Activated CD4-positive, CD25-positive, alpha-beta regulatory T cell treated with anti-CD3 and anti-CD28 coated beads, Interleukin-2, amount 50 U/mL, for 72 hours (primary cell): ENCODE measurements at regions not wholly inside any gene's neighbourhood (a gene's known extent, or its start where the extent isn't known, plus 50 kb on each side); places are given as distances from the start of the nearest gene placed in this dataset.
"Not testable (repeated sequence)": the region's sequence is repeated elsewhere in the genome, so short reads cannot be mapped to it uniquely, and the experiment has no call there.

Source experiments
- DNase-seq: peaks from one replicate; pipeline ENCODE4 v3.0.0; 2021

GRCh38 chr13:58235454-58235853 lies 603.9 kb downstream of the PCDH17 start:
- DNase-seq, result no peak

- no peak for DNase-seq
These were observed 607.6 kb downstream of the PCDH17 start for GRCh38 chr13:58238972-58239773.

- no peak for DNase-seq
These were observed 608.3 kb downstream of the PCDH17 start for GRCh38 chr13:58239774-58240268.

- DNase-seq, result no peak
These were observed 615.5 kb downstream of the PCDH17 start for GRCh38 chr13:58247080-58247479.

GRCh38 chr13:58254943-58255342 lies 623.4 kb downstream of the PCDH17 start:
- no peak for DNase-seq

DNA sequence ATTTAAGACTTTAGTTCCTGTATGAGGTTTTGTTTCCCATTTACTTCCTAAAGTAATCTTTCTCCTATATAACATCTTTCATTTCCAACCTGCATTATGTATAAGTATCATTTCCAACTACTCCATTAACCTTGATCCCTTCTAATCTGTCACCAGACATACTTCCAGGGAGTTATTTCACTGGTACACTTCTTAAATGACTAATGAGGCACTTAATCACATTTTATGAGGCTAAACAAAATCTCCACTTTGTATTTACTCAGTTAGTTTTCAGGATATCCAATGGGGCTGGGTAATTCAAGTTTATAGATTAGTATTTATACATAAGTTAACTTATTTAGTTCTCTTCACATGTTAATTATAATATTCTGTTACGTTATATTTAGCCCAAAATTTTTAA lies 634.7 kb downstream of the PCDH17 start:
- no peak for DNase-seq

DNA sequence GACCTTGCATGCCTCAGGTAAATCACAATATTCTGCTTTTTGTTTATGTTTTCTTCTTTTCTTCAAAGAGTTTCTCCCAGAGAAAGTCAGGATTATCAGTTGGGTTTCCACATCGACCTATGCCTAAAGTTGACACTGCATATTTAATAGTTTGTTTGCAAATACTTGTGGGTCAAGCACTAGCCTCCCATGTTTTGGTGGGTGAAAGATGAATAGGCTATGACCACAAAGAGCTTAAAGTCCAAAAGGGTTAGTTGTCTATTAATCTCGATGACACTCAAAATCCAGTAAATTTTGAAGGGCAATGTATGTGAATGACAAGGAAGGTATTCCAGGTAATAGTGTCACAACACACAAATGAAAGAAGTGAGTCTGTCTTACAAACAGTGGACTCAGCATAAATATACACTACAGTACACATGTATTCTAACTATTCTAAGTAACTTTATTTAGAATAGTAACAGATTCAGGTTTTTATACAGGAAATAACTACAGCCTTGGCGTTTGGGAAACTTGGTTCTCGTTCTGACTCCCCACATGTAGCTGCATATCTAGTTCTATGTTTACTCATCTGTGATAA lies 667.1 kb downstream of the PCDH17 start:
- no peak for DNase-seq

GRCh38 chr13:58300224-58300623 lies 668.7 kb downstream of the PCDH17 start:
- DNase-seq, result no peak

DNA sequence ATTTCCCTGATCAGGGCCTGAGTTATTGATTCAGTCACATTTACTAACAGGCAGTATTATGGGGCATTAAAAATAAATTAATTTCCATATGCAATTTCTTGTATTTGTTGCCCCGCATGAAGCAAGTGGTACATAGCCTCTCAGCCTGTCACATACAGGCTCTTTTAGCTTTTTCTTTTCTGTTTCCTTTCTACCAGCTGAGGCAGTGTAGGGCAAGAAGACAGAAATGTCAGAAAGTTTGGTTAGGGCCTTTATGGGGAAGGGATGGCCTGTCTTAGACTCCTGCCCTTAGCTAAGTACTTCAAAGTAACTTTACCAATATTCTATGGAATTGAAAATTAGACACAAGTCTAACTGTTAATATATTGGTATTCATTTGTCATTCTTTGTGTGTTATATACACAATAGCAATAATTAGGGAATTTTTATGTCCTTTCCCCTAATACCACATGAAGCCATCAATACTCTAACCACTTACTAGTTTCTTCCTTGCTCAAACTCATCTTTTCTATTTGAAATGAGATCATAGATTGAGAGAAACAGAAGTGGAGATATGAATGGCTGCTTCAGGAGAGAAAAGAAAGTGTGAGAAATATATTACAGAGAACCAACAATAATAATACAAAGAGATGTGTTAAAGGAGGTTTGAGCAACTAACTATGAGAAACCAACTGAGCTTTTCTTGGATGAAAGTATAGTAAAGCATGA lies 669.6 kb downstream of the PCDH17 start:
- DNase-seq, result no peak

DNA sequence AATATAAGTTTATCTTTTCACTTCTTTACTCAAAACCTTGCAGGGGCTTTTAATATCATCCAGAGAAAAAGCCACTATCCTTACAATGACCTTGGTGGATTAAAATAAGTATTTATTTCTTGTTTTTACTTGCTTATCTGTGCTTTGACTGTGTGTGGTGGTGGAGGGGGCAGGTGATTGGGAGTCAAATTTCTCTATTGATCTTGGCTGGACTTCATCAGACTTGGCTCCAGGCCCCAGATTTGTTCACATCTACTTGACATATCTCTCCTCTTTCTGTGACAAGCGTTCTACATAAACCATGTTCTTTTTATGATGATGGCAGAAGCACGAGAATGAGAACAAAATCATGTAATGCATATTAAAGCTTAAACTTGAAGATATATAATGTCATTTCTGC lies 670.8 kb downstream of the PCDH17 start:
- no peak for DNase-seq

DNA sequence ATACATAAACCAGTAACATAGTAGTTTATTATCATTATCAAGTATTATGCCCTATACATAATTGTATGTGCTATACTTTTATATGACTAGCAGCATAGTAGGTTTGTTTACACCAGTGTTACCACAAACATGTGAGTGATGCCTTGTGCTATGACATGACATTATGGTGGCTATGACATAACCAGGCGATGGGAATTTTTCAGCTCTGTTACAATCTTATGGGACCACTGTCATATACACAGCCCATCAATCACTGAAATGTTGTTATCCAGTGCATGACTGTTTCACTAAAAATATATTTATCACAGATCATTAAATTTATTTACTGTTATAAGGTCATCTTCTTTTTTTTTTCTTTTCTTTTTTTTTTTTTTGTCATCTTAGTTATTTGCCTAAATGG lies 674.5 kb downstream of the PCDH17 start:
- no peak for DNase-seq

- DNase-seq, result no peak
These were observed 681.7 kb downstream of the PCDH17 start for GRCh38 chr13:58313219-58313618.

GRCh38 chr13:58318495-58319167 lies 687.1 kb downstream of the PCDH17 start:
- no peak for DNase-seq

GRCh38 chr13:58324161-58324560 lies 692.6 kb downstream of the PCDH17 start:
- DNase-seq, result no peak

DNA sequence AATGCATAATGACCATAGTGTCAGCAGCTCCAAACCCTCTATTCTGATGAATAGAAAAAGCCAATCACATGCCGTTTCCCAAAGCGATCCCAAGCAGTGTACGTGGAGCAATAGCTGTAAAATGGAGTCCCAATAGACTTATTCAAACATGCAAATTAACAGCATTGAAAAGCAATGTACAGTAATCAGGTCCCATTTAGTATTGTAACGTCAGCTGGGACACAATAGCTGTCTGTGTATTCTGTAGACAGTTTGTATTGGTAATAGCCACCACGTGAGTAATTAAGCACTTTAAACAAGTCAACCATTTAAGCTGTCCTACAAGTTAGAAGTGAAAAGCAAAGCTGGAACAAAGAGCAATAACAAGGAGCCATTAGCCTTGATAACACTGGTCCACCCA lies 698.2 kb downstream of the PCDH17 start:
- DNase-seq, result no peak

GRCh38 chr13:58340895-58341294 lies 709.4 kb downstream of the PCDH17 start:
- DNase-seq, result no peak

GRCh38 chr13:58341318-58341717 lies 709.8 kb downstream of the PCDH17 start:
- no peak for DNase-seq

- no peak for DNase-seq
These were observed 711.5 kb downstream of the PCDH17 start for GRCh38 chr13:58343076-58343475.

DNA sequence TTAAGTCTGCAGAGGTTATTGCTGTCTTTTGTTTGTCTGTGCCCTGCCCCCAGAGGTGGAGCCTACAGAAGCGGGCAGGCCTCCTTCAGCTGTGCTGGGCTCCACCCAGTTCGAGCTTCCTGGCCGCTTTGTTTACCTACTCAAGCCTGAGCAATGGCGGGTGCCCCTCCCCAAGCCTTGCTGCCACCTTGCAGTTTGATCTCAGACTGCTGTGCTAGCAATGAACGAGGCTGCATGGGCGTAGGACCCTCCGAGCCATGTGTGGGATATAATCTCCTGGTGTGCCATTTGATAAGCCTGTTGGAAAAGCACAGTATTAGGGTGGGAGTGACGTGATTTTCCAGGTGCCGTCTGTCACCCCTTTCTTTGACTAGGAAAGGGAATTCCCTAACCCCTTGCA lies 720.6 kb downstream of the PCDH17 start:
- DNase-seq, result not testable (repeated sequence)

DNA sequence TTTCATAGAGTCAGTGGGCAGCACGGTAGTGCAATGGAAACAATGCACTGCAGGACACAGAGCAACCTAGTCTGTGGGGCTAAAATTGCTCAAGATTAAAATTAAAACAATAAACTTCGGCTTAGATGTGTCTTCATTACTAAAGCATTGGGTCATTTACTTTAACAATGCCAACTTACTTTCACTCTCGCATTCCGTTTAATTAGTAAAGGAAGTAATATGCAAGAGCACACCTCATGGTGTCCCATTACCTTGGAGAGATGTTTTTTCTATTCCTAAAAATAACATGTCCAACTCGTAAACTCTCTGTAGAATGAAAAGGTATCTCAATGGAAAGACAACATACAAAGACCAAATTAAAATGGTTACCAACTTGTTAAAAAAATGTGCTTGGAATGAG lies 738.4 kb downstream of the PCDH17 start:
- DNase-seq, result no peak

DNA sequence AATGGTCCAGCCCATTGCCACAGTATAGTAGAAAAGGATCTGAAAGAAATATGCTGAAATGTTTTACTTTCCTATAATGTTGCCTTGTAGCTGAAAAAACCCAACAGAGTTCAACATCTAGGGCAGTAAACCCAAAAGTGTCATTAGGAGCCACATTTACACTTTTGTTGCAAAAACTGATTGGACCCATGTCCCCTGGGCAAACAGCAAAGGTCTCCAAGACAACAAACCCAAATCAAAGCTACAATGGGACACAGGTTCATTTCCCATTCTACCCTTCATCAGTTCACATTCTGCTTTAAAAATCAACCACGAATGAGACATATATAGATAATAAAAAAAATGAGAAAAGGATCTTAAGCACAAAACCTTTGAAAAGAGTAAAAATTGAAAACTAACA lies 744.8 kb downstream of the PCDH17 start:
- no peak for DNase-seq

DNA sequence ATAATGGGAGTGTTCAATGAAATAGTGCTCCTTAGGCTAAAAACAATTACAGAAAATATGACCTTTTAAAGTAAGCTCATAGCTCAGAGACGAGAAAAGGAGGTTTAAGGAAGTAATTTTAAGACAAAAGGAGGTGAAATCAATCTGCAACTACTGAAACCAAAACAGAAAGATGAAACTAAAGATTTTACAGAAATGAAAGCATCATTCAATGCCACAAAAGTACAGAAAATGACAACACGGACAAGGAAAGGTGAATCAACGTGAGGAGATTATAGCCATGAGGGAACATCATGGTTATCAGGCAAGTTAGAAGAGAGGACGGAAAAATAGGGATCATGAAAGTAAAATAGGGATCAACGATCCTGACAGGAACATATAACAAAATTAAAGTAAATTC lies 745.2 kb downstream of the PCDH17 start:
- no peak for DNase-seq

DNA sequence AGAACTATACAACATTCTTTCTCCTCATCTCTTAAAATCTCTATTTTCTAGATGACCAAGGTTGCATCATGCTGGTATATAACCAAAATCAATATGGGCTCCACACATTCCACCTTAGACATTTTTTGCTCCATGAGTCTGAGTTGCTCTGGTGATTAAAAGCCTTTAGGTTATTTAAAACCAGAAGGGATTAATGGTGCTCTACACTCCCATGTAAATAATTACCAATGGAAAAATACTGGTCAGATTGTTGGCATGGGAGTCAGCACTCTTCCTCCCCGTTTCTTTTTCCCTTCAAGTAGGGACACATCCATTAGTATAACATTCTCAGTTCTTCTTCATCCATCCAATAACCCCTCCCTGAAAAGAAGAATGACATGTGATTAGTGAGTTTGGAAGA lies 747.7 kb downstream of the PCDH17 start:
- DNase-seq, result no peak
